Memory B cell (primary cell): ENCODE measurements at regions not wholly inside any gene's neighbourhood (a gene's known extent, or its start where the extent isn't known, plus 50 kb on each side); places are given as distances from the start of the nearest gene placed in this dataset.

Experiments
- ATAC-seq: fragments of 150-1000 bp; cut with Tn5 transposase; 2 replicates; pipeline ENCODE4 v1.10.0; 2021; ENCODE audit warnings: low read depth, mild to moderate bottlenecking, moderate library complexity
- DNase-seq, 2 donors: peaks; one replicate each; pipeline ENCODE4 v3.0.0; 2022; ENCODE audit warnings: low spot score in 2 of 2
- H3K27ac Mint-ChIP-seq: one replicate; pipeline ENCODE4 v1.8.0; 2022; ENCODE audit warnings: mild to moderate bottlenecking, moderate library complexity, mixed read lengths
- H3K27me3 Mint-ChIP-seq: one replicate; pipeline ENCODE4 v1.8.0; 2022; ENCODE audit warnings: mixed read lengths
- H3K36me3 Mint-ChIP-seq: one replicate; pipeline ENCODE4 v1.8.0; 2022; ENCODE audit warnings: mild to moderate bottlenecking, mixed read lengths
- H3K4me1 Mint-ChIP-seq: one replicate; pipeline ENCODE4 v1.8.0; 2022; ENCODE audit warnings: mixed read lengths
- H3K4me3 Mint-ChIP-seq: one replicate; pipeline ENCODE4 v1.8.0; 2022; ENCODE audit warnings: mild to moderate bottlenecking, moderate library complexity, mixed read lengths
- H3K9me3 Mint-ChIP-seq: one replicate; pipeline ENCODE4 v1.8.0; 2022; ENCODE audit warnings: mixed read lengths

GRCh38 chr10:44806950-44807349 lies 104.2 kb upstream of the TMEM72 start:
- ATAC-seq (no peak), DNase-seq (no peak)
- no peaks in the 10 kb centered on the region for H3K4me1 Mint-ChIP-seq
- H3K9me3 Mint-ChIP-seq = peaks cover 3% of the 10 kb centered on the region
- H3K27ac Mint-ChIP-seq = no peak overlapping the region
- peaks cover 5% of the 10 kb centered on the region for H3K27me3 Mint-ChIP-seq
- H3K4me3 Mint-ChIP-seq = no peak overlapping the region
- no peaks in the 10 kb centered on the region for H3K36me3 Mint-ChIP-seq

GRCh38 chr10:44807451-44807850 lies 103.7 kb upstream of the TMEM72 start:
- H3K4me3 Mint-ChIP-seq = no peak overlapping the region
- no peaks in the 10 kb centered on the region for H3K36me3 Mint-ChIP-seq
- DNase-seq = no peak

GRCh38 chr10:44809647-44810046 lies 101.5 kb upstream of the TMEM72 start:
- ATAC-seq (no peak), DNase-seq (no peak)
- Mint-ChIP-seq H3K27me3 (peaks cover 2% of the 10 kb centered on the region), H3K9me3 (peaks cover 8% of the 10 kb centered on the region), H3K27ac (no peak overlapping the region), H3K4me1 (no peaks in the 10 kb centered on the region), H3K36me3 (no peaks in the 10 kb centered on the region), H3K4me3 (no peak overlapping the region)

More at GRCh38 chr10:44807451-44807850, 103.7 kb upstream of the TMEM72 start:
- H3K9me3 Mint-ChIP-seq = peaks cover 3% of the 10 kb centered on the region
- H3K4me1 Mint-ChIP-seq = no peaks in the 10 kb centered on the region
- no peak for ATAC-seq
- no peak overlapping the region for H3K27ac Mint-ChIP-seq
- peaks cover 5% of the 10 kb centered on the region for H3K27me3 Mint-ChIP-seq

- ATAC-seq (no peak), DNase-seq (no peak)
- Mint-ChIP-seq H3K4me1 (no peaks in the 10 kb centered on the region), H3K4me3 (no peak overlapping the region), H3K27me3 (no peaks in the 10 kb centered on the region), H3K9me3 (peaks cover 10% of the 10 kb centered on the region), H3K36me3 (no peaks in the 10 kb centered on the region), H3K27ac (no peak overlapping the region)
These were observed 100.1 kb upstream of the TMEM72 start for GRCh38 chr10:44811072-44811471.

DNA sequence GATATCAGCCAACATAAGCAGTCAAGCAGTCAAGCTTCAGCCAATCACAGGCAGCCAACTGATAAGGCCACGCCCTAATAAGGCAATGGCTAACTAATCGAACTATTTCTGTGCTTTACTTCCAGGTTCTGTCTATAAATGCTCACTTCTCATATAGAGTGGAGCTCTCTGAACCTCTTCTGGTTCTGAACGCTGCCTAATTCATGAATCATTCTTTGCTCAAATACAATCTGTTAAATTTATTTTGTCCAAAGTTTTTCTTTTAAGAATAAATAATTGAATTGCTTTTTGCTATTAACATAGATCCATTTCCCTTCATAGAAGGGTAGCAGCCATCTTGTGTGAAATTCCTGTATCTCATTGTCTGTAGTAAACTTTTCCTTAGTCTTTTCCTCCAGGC lies 97.9 kb upstream of the TMEM72 start:
- no peak overlapping the region for H3K4me3 Mint-ChIP-seq
- ATAC-seq (no peak), DNase-seq (no peak)
- H3K27ac Mint-ChIP-seq = no peak overlapping the region
- no peaks in the 10 kb centered on the region for H3K36me3 Mint-ChIP-seq
- peaks cover 10% of the 10 kb centered on the region for H3K9me3 Mint-ChIP-seq
- H3K27me3 Mint-ChIP-seq = no peaks in the 10 kb centered on the region
- no peaks in the 10 kb centered on the region for H3K4me1 Mint-ChIP-seq

DNA sequence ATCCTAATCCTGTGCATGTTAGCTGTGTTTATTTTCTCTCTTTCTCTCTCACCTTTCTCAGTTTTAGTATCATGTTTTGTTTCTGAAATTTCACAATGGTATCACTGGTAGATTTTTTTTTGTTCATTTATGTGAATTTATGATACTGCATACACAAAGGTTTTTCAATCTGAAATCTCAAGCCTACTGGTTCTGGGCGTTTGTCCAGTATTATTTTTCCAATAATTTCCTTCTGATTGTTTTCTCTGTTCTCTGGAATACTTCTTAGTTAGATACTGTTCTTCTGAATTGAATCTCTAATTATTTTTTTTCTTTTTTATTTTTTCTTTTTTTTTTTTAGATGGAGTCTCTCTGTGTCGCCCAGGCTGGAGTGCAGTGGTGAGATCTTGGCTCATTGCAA lies 96.2 kb upstream of the TMEM72 start:
- Mint-ChIP-seq H3K4me3 (no peak overlapping the region), H3K36me3 (no peaks in the 10 kb centered on the region), H3K4me1 (no peaks in the 10 kb centered on the region), H3K27me3 (no peaks in the 10 kb centered on the region), H3K27ac (no peak overlapping the region), H3K9me3 (peaks cover 7% of the 10 kb centered on the region)
- DNase-seq = no peak
- ATAC-seq = no peak

- H3K4me3 Mint-ChIP-seq = no peak overlapping the region
- DNase-seq (no peak), ATAC-seq (no peak)
- H3K9me3 Mint-ChIP-seq = peaks cover 9% of the 10 kb centered on the region
- no peaks in the 10 kb centered on the region for H3K36me3 Mint-ChIP-seq
- H3K27ac Mint-ChIP-seq = no peak overlapping the region
- H3K27me3 Mint-ChIP-seq = peaks cover 5% of the 10 kb centered on the region
- H3K4me1 Mint-ChIP-seq = no peaks in the 10 kb centered on the region
These were observed 93.0 kb upstream of the TMEM72 start for GRCh38 chr10:44818041-44818649.

- H3K27ac Mint-ChIP-seq = no peak overlapping the region
- H3K27me3 Mint-ChIP-seq = peaks cover 5% of the 10 kb centered on the region
- ATAC-seq (no peak), DNase-seq (no peak)
- H3K36me3 Mint-ChIP-seq = no peaks in the 10 kb centered on the region
- no peak overlapping the region for H3K4me3 Mint-ChIP-seq
- H3K9me3 Mint-ChIP-seq = peaks cover 5% of the 10 kb centered on the region
- no peaks in the 10 kb centered on the region for H3K4me1 Mint-ChIP-seq
These were observed 92.4 kb upstream of the TMEM72 start for GRCh38 chr10:44818701-44819127.

- H3K36me3 Mint-ChIP-seq = no peaks in the 10 kb centered on the region
- peaks cover 8% of the 10 kb centered on the region for H3K27me3 Mint-ChIP-seq
- no peak overlapping the region for H3K4me3 Mint-ChIP-seq
- ATAC-seq = no peak
- no peak for DNase-seq
- no peaks in the 10 kb centered on the region for H3K4me1 Mint-ChIP-seq
- H3K9me3 Mint-ChIP-seq = peaks cover 2% of the 10 kb centered on the region
- no peak overlapping the region for H3K27ac Mint-ChIP-seq
These were observed 91.0 kb upstream of the TMEM72 start for GRCh38 chr10:44820094-44820493.

- Mint-ChIP-seq H3K27me3 (peaks cover 8% of the 10 kb centered on the region), H3K4me1 (no peaks in the 10 kb centered on the region), H3K4me3 (no peak overlapping the region), H3K9me3 (peaks cover 2% of the 10 kb centered on the region), H3K27ac (no peak overlapping the region), H3K36me3 (no peaks in the 10 kb centered on the region)
- DNase-seq (no peak), ATAC-seq (no peak)
These were observed 89.8 kb upstream of the TMEM72 start for GRCh38 chr10:44821290-44821689.

- no peak overlapping the region for H3K27ac Mint-ChIP-seq
- H3K36me3 Mint-ChIP-seq = no peaks in the 10 kb centered on the region
- peaks cover 2% of the 10 kb centered on the region for H3K4me1 Mint-ChIP-seq
- H3K9me3 Mint-ChIP-seq = peaks cover 2% of the 10 kb centered on the region
- ATAC-seq (no peak), DNase-seq (no peak)
- H3K27me3 Mint-ChIP-seq = peaks cover 11% of the 10 kb centered on the region
- H3K4me3 Mint-ChIP-seq = no peak overlapping the region
These were observed 88.8 kb upstream of the TMEM72 start for GRCh38 chr10:44822349-44822748.

- no peaks in the 10 kb centered on the region for H3K36me3 Mint-ChIP-seq
- peaks cover 2% of the 10 kb centered on the region for H3K4me1 Mint-ChIP-seq
- H3K9me3 Mint-ChIP-seq = peaks cover 2% of the 10 kb centered on the region
- H3K4me3 Mint-ChIP-seq = no peak overlapping the region
- no peak overlapping the region for H3K27ac Mint-ChIP-seq
- peaks cover 11% of the 10 kb centered on the region for H3K27me3 Mint-ChIP-seq
- DNase-seq (no peak), ATAC-seq (no peak)
These were observed 88.2 kb upstream of the TMEM72 start for GRCh38 chr10:44822966-44823365.

DNA sequence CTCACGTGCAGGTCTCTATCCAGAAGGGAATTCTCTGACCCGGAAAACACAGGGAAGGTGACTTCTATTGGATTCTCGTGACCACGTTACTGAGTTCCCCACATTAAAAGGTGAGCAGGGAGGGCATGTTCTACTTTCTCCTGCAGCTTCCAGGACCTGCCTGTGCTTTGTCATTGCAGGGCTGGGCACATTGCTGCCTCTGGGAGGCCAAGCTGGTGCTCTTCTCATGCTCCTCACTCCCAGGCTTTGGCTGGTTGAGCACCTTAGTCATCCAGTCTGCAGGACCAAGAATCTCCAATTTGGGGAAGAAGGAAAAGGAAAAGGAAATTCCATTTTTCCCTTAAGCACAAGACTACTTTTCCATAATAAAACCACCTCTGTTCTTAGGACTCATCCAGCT lies 86.5 kb upstream of the TMEM72 start:
- no peak for ATAC-seq
- H3K4me3 Mint-ChIP-seq = no peak overlapping the region
- peaks cover 12% of the 10 kb centered on the region for H3K27me3 Mint-ChIP-seq
- DNase-seq = no peak
- no peak overlapping the region for H3K27ac Mint-ChIP-seq
- peaks cover 2% of the 10 kb centered on the region for H3K4me1 Mint-ChIP-seq
- no peaks in the 10 kb centered on the region for H3K36me3 Mint-ChIP-seq
- H3K9me3 Mint-ChIP-seq = peaks cover 2% of the 10 kb centered on the region

DNA sequence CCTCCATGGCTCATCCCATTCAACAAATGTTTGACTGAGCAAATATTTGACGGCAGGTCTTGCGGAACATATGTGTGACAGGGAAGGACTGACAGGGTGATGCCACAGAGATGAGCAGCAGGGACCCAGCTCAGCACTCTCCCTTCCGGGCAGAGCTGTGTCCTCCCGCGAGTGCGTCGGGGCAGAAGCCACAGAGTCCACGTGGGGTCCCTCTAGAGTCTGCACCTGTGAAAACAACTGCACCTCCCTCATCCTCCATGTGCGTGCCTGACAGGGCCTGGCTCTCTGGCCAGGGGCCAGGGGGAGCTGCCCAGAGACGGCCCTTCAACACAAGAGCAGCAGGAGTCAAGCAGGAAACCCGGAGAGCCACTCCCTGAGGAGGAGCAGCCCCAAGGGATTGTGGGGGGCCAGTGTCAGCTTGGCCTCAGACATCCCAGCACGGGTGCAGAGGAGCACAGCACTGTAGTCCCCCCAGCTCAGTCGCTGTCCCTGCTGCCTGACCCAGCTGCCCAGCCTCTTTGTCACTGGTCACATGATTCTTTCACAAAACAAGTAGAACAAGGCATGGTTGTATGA lies 83.6 kb upstream of the TMEM72 start:
- no peak for ATAC-seq
- no peaks in the 10 kb centered on the region for H3K36me3 Mint-ChIP-seq
- peaks cover 9% of the 10 kb centered on the region for H3K27me3 Mint-ChIP-seq
- H3K9me3 Mint-ChIP-seq = no peaks in the 10 kb centered on the region
- no peak overlapping the region for H3K4me3 Mint-ChIP-seq
- no peak for DNase-seq
- H3K4me1 Mint-ChIP-seq = peaks cover 2% of the 10 kb centered on the region
- no peak overlapping the region for H3K27ac Mint-ChIP-seq

DNA sequence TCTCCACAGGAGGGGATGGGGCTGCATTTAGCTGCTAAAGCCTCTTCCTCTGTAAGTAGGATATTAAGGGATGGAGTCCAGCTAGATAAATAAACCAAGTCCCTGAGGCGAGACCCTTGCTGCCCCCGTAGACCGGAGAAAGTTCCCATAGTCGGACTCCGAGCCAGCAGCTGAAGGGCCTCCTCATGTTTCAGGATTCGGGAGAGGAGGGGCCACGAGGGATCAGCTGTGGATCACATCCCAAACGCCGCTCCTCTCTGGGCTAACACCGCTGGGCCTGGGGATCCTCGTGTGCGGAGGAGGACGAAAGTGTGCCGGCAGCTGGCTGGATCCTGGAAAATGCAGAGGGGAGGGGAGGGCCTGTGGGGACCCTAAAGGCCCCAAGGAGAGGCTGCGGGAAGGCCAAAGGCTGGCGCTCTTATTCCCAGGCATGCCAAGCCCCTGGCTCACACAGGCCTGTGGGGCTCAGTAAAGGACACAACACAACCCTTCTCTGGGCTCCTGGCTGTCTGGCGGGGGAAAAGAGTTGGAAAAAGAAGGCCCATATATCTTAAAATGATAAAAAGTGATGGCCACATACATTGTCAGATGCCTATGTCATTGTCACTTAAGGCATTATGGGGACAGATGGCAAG lies 82.5 kb upstream of the TMEM72 start:
- Mint-ChIP-seq H3K27me3 (peaks cover 9% of the 10 kb centered on the region), H3K36me3 (no peaks in the 10 kb centered on the region), H3K4me1 (peaks cover 2% of the 10 kb centered on the region), H3K4me3 (no peak overlapping the region), H3K27ac (no peak overlapping the region), H3K9me3 (no peaks in the 10 kb centered on the region)
- DNase-seq = no peak
- ATAC-seq = no peak
